ENCODE measurements at regions not wholly inside any gene's neighbourhood (a gene's known extent, or its start where the extent isn't known, plus 50 kb on each side); places are given as distances from the start of the nearest gene placed in this dataset.

GRCh38 chr18:73476031-73476430 lies 608.2 kb upstream of the NETO1 start:
- Mint-ChIP-seq H3K36me3 (no peaks in the 10 kb centered on the region), H3K4me1 (no peaks in the 10 kb centered on the region), H3K27ac (no peak overlapping the region), H3K27me3 (no peaks in the 10 kb centered on the region), H3K9me3 (peaks cover 4% of the 10 kb centered on the region), H3K4me3 (no peak overlapping the region)
- CTCF ChIA-PET, result no interaction called here
- DNase-seq, result no peak

GRCh38 chr18:73462092-73462491 lies 594.3 kb upstream of the NETO1 start:
- H3K4me3 Mint-ChIP-seq, result no peak overlapping the region
- CTCF ChIA-PET, result no interaction called here
- H3K36me3 Mint-ChIP-seq, result no peaks in the 10 kb centered on the region
- no peak for DNase-seq
- H3K27ac Mint-ChIP-seq, result no peak overlapping the region
- H3K4me1 Mint-ChIP-seq, result no peaks in the 10 kb centered on the region
- H3K9me3 Mint-ChIP-seq, result peaks cover 7% of the 10 kb centered on the region
- H3K27me3 Mint-ChIP-seq, result no peaks in the 10 kb centered on the region

- H3K27ac Mint-ChIP-seq, result no peak overlapping the region
- no peaks in the 10 kb centered on the region for H3K36me3 Mint-ChIP-seq
- H3K27me3 Mint-ChIP-seq, result no peaks in the 10 kb centered on the region
- no peak overlapping the region for H3K4me3 Mint-ChIP-seq
- peaks cover 7% of the 10 kb centered on the region for H3K9me3 Mint-ChIP-seq
- CTCF ChIA-PET, result no interaction called here
- DNase-seq, result no peak
- H3K4me1 Mint-ChIP-seq, result no peaks in the 10 kb centered on the region
Observed at GRCh38 chr18:73461780-73462059, 593.9 kb upstream of the NETO1 start.

GRCh38 chr18:73461038-73461779 lies 593.4 kb upstream of the NETO1 start:
- Mint-ChIP-seq H3K4me3 (no peak overlapping the region), H3K27ac (no peak overlapping the region), H3K9me3 (peaks cover 7% of the 10 kb centered on the region), H3K36me3 (no peaks in the 10 kb centered on the region), H3K27me3 (no peaks in the 10 kb centered on the region), H3K4me1 (no peaks in the 10 kb centered on the region)
- DNase-seq, result no peak
- CTCF ChIA-PET, result no interaction called here

- Mint-ChIP-seq H3K36me3 (no peaks in the 10 kb centered on the region), H3K9me3 (peaks cover 2% of the 10 kb centered on the region), H3K27ac (no peak overlapping the region), H3K4me3 (no peak overlapping the region), H3K4me1 (no peaks in the 10 kb centered on the region), H3K27me3 (no peaks in the 10 kb centered on the region)
- CTCF ChIA-PET, result no interaction called here
- no peak for DNase-seq
Observed at GRCh38 chr18:73458186-73458964, 590.6 kb upstream of the NETO1 start.

GRCh38 chr18:73456643-73457042 lies 588.9 kb upstream of the NETO1 start:
- Mint-ChIP-seq H3K9me3 (peaks cover 2% of the 10 kb centered on the region), H3K36me3 (no peaks in the 10 kb centered on the region), H3K4me3 (no peak overlapping the region), H3K27me3 (no peaks in the 10 kb centered on the region), H3K4me1 (no peaks in the 10 kb centered on the region), H3K27ac (no peak overlapping the region)
- CTCF ChIA-PET, result no interaction called here
- DNase-seq, result no peak

GRCh38 chr18:73452866-73453265 lies 585.1 kb upstream of the NETO1 start:
- Mint-ChIP-seq H3K27ac (no peak overlapping the region), H3K4me3 (no peak overlapping the region), H3K27me3 (no peaks in the 10 kb centered on the region), H3K4me1 (no peaks in the 10 kb centered on the region), H3K9me3 (peaks cover 9% of the 10 kb centered on the region), H3K36me3 (no peaks in the 10 kb centered on the region)
- no peak for DNase-seq
- CTCF ChIA-PET, result no interaction called here

- no peak for DNase-seq
- Mint-ChIP-seq H3K4me3 (no peak overlapping the region), H3K36me3 (no peaks in the 10 kb centered on the region), H3K27me3 (no peaks in the 10 kb centered on the region), H3K27ac (no peak overlapping the region), H3K4me1 (no peaks in the 10 kb centered on the region), H3K9me3 (peaks cover 9% of the 10 kb centered on the region)
- CTCF ChIA-PET, result no interaction called here
Observed at GRCh38 chr18:73446502-73446901, 578.7 kb upstream of the NETO1 start.

- Mint-ChIP-seq H3K9me3 (no peaks in the 10 kb centered on the region), H3K36me3 (no peaks in the 10 kb centered on the region), H3K4me1 (no peaks in the 10 kb centered on the region), H3K4me3 (no peak overlapping the region), H3K27me3 (no peaks in the 10 kb centered on the region), H3K27ac (no peak overlapping the region)
- CTCF ChIA-PET, result no interaction called here
- DNase-seq, result no peak
Observed at GRCh38 chr18:73431620-73432019, 563.8 kb upstream of the NETO1 start.

- H3K4me1 Mint-ChIP-seq, result no peaks in the 10 kb centered on the region
- H3K4me3 Mint-ChIP-seq, result no peak overlapping the region
- no peaks in the 10 kb centered on the region for H3K36me3 Mint-ChIP-seq
- CTCF ChIA-PET, result no interaction called here
- H3K9me3 Mint-ChIP-seq, result peaks cover 6% of the 10 kb centered on the region
- H3K27ac Mint-ChIP-seq, result no peak overlapping the region
- H3K27me3 Mint-ChIP-seq, result no peaks in the 10 kb centered on the region
- DNase-seq, result no peak
Observed at GRCh38 chr18:73421010-73421409, 553.2 kb upstream of the NETO1 start.

- H3K27me3 Mint-ChIP-seq, result no peaks in the 10 kb centered on the region
- H3K27ac Mint-ChIP-seq, result no peak overlapping the region
- no peaks in the 10 kb centered on the region for H3K36me3 Mint-ChIP-seq
- H3K9me3 Mint-ChIP-seq, result peaks cover 4% of the 10 kb centered on the region
- CTCF ChIA-PET, result no interaction called here
- no peaks in the 10 kb centered on the region for H3K4me1 Mint-ChIP-seq
- no peak overlapping the region for H3K4me3 Mint-ChIP-seq
- no peak for DNase-seq
Observed at GRCh38 chr18:73419531-73419930, 551.7 kb upstream of the NETO1 start.

GRCh38 chr18:73414598-73414997 lies 546.8 kb upstream of the NETO1 start:
- CTCF ChIA-PET, result no interaction called here
- no peak for DNase-seq
- no peak overlapping the region for H3K4me3 Mint-ChIP-seq
- H3K27me3 Mint-ChIP-seq, result no peaks in the 10 kb centered on the region
- no peak overlapping the region for H3K27ac Mint-ChIP-seq
- no peaks in the 10 kb centered on the region for H3K4me1 Mint-ChIP-seq
- peaks cover 4% of the 10 kb centered on the region for H3K9me3 Mint-ChIP-seq
- no peaks in the 10 kb centered on the region for H3K36me3 Mint-ChIP-seq

GRCh38 chr18:73414069-73414468 lies 546.3 kb upstream of the NETO1 start:
- no peaks in the 10 kb centered on the region for H3K36me3 Mint-ChIP-seq
- H3K4me3 Mint-ChIP-seq, result no peak overlapping the region
- CTCF ChIA-PET, result no interaction called here
- no peak overlapping the region for H3K27ac Mint-ChIP-seq
- H3K27me3 Mint-ChIP-seq, result no peaks in the 10 kb centered on the region
- no peak for DNase-seq
- no peaks in the 10 kb centered on the region for H3K4me1 Mint-ChIP-seq
- peaks cover 4% of the 10 kb centered on the region for H3K9me3 Mint-ChIP-seq

- Mint-ChIP-seq H3K4me3 (no peak overlapping the region), H3K27ac (no peak overlapping the region), H3K4me1 (no peaks in the 10 kb centered on the region), H3K36me3 (no peaks in the 10 kb centered on the region), H3K9me3 (peaks cover 6% of the 10 kb centered on the region), H3K27me3 (no peaks in the 10 kb centered on the region)
- CTCF ChIA-PET, result no interaction called here
- no peak for DNase-seq
Observed at GRCh38 chr18:73409242-73409641, 541.5 kb upstream of the NETO1 start.

- Mint-ChIP-seq H3K27me3 (no peaks in the 10 kb centered on the region), H3K36me3 (no peaks in the 10 kb centered on the region), H3K9me3 (peaks cover 9% of the 10 kb centered on the region), H3K4me1 (no peaks in the 10 kb centered on the region), H3K27ac (no peak overlapping the region), H3K4me3 (no peak overlapping the region)
- CTCF ChIA-PET, result no interaction called here
- no peak for DNase-seq
Observed at GRCh38 chr18:73408469-73408868, 540.7 kb upstream of the NETO1 start.

All from activated naive CD4-positive, alpha-beta T cell treated with anti-CD3 and anti-CD28 coated beads, Interleukin-2, amount 10 ng/mL, durations not matched to agents 7 days and 5 days (primary cell).